ENCODE measurements at regions not wholly inside any gene's neighbourhood (a gene's known extent, or its start where the extent isn't known, plus 50 kb on each side); places are given as distances from the start of the nearest gene placed in this dataset.

- no peak for DNase-seq
Observed at GRCh38 chr2:3138621-3139020, 239.0 kb downstream of the EIPR1 start.

- DNase-seq, result no peak
Observed at GRCh38 chr2:3137651-3138300, 239.8 kb downstream of the EIPR1 start.

GRCh38 chr2:3135676-3136075 is 241.9 kb downstream of the EIPR1 start:
- no peak for DNase-seq

DNA sequence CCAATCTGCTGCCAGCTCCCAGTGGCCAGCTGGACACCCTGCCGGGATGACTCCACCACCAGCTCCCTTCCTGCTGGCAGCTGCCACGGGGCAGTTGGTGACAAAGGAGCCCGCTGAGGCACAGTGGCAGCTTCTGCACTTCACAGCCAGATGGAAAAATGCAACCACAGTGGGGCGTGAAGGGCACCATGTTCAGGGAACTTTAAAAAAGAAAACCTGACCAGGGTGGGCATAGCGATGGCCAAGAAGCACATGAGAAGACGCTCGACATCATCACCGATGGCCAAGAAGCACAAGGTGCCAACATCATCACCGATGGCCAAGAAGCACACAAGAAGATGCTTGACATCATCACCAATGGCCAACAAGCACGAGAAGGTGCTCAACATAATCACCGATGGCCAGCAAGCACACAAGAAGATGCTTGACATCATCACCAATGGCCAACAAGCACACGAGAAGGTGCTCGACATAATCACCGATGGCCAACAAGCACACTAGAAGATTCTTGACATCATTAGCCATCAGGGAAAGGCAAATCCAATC is 243.5 kb downstream of the EIPR1 start:
- no peak for DNase-seq

DNA sequence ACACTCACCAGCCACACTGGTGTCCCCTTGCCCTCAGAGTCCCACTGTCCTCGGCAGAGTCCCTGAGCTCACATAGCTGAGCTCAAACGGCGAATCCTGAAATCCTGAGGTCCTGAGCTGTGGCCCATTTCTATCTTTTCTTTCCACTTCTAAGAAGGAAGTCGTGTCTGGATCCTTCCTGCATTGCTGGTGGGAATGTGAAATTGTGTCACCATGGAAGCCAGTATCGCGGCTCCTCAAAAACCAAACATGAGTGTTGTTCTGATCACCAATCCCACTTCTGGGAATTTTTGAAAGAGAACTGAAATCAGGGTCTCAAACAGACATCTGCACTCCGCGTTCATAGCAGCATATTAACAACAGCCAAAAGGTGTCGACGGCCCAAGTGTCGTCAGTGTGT is 244.7 kb downstream of the EIPR1 start:
- no peak for DNase-seq

GRCh38 chr2:3132466-3132865 is 245.2 kb downstream of the EIPR1 start:
- DNase-seq, result no peak

DNA sequence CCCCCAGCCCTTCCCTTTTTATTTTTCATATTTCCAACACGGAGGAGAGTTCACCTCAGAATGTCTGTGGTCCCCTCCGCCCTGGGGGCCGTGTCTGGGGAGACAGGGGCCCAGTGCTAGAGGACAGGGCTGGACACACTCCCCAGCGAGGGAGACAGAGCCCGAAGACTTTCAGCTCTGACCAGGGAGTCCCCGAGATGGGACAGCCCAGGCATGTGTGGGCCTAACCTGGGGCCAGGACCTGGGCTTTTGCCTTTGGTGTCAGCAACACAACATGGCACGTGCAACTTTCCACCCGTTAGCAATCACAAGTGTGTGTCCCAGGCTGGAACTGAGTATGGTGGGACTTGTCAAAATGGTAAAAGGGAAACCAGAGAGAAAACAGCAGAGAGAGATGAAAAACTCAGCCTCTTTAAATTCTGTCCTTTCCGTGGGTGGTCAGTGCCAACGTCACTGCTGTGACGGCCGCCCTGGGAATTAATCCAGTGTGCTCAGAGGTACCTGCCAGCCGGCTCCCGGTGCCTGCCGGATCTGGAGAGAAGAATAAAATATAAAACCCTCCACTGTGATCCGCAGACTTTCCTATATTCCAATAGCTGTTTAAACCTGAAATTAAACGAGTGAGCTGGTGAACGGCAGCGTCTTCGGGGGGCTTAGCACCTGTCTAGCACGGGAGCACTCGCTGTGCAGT is 245.8 kb downstream of the EIPR1 start:
- DNase-seq, result no peak

- DNase-seq, result no peak
Observed at GRCh38 chr2:3130889-3131635, 246.6 kb downstream of the EIPR1 start.

- DNase-seq, result no peak
Observed at GRCh38 chr2:3130444-3130843, 247.2 kb downstream of the EIPR1 start.

- no peak for DNase-seq
Observed at GRCh38 chr2:3129867-3130266, 247.8 kb downstream of the EIPR1 start.

- DNase-seq, result no peak
Observed at GRCh38 chr2:3128786-3129185, 248.8 kb downstream of the EIPR1 start.

GRCh38 chr2:3127710-3128109 is 249.9 kb downstream of the EIPR1 start:
- DNase-seq, result no peak

- no peak for DNase-seq
Observed at GRCh38 chr2:3126911-3127621, 250.6 kb downstream of the EIPR1 start.

DNA sequence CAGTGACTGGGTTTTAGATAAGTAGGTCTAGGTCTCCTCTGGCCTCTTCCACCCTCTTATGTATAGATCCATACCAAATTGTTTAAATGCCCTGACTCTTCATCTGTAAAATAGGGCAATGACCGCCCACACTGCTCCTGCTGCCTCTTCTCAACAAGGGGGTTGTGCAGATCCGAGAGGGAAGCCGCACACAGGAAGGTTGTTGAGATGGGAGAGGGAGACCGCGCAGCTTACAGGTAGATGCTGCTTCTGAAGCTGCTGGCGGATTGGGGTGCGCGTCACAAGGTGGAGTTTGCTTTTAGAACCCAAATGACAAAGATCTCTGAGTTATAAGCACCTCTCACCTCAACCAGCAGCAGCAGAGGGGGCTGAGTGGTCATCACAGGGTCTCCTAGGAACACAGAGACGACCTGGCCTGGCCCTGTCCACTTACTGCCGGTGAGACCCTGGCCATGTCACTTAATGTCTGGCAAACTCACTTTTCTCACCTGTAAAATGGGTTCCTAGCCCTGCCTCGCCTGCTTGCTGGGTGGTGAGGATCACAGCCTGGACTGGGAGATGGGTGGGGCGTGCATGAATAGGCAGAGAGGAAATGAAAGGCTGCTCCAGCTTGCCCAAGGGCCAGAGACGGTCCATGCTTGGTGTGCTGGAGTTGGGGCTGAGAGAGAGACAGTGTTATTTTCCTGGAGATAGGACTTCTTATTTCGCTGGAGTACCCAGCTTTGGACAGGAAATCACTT is 251.3 kb downstream of the EIPR1 start:
- DNase-seq, result no peak

- DNase-seq, result no peak
Observed at GRCh38 chr2:3125761-3126130, 251.9 kb downstream of the EIPR1 start.

DNA sequence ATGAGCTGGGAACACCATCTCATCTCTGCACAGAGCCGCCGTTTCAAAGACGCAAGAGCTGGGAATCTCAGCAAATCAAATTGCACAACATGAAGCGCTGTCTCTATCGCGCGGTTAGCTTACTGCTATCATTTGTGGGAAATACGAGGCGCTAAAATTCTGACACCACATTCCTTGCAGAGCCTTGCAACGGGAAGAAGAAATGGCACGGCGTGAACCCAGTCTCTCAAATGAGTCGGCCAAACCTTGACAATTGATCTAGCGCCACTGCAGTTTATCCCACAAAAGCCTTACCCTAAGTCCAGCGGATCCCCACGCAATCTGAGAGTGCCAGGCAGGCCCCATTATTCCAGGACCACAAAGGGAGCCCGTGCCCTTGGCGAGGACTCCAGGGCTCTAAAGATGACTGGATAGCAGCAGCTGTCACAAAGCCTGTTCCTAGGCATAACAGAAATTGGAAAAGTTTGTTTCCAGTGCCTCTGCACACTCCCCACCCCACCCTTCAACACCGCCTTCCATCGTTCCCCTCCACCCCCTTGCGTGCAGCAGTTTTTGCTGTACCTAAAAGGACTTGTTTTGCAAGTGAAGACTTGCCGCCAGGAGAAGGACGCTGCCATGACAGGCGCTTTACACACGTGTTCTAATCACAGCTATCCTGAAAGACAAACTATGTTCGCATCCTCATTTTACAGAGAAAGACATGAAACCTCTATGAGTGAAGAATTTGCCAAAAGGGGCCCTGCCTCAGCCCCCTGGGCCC is 252.4 kb downstream of the EIPR1 start:
- no peak for DNase-seq

GRCh38 chr2:3122525-3122924 is 255.1 kb downstream of the EIPR1 start:
- no peak for DNase-seq

- no peak for DNase-seq
Observed at GRCh38 chr2:3121601-3122000, 256.0 kb downstream of the EIPR1 start.

DNA sequence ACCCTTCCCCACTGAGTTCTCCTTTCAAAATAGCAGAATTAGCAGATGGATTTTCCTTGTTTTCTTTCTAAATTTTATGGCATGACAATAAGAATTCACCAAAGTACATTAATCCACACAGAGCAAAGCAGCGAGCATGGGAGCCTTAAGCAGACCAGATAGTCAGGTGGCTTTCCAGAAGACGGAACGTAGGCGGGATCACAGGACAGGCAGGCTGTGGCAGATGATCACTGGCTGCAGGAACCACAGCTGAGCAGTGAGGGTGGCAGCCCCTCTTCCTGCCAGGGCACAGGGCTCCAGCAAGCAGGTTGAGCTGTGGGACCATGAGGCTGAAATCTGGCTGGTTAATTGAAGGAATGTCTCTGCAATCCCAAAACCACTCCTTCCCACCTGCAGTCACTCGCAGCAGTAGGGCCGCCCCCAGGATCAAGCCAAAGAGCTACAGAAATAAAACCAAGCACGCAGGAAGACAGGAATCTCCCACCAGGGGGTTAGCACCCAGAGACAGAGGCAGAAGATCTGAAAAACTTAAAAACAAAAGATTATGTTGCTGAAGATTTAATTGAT is 259.9 kb downstream of the EIPR1 start:
- DNase-seq, result no peak

DNA sequence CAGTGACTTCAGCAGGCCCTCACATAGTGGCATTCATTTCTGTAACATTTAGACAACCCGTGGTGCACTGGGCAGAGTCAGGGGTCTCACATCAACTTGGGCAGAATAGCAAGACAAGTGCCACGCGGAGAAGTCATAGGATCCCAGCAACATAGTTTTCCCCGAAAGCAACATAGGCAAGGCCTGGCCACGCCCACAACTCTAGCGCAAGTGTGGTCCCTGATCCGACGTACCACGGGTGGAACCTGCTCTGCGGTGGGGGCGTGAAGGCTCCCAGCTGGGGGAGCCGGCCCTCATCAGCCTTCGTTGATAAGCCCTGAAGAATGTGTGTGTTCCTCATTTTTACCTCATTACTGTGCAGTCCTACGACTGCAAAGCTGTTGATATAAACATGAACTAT is 261.2 kb downstream of the EIPR1 start:
- DNase-seq, result no peak

DNA sequence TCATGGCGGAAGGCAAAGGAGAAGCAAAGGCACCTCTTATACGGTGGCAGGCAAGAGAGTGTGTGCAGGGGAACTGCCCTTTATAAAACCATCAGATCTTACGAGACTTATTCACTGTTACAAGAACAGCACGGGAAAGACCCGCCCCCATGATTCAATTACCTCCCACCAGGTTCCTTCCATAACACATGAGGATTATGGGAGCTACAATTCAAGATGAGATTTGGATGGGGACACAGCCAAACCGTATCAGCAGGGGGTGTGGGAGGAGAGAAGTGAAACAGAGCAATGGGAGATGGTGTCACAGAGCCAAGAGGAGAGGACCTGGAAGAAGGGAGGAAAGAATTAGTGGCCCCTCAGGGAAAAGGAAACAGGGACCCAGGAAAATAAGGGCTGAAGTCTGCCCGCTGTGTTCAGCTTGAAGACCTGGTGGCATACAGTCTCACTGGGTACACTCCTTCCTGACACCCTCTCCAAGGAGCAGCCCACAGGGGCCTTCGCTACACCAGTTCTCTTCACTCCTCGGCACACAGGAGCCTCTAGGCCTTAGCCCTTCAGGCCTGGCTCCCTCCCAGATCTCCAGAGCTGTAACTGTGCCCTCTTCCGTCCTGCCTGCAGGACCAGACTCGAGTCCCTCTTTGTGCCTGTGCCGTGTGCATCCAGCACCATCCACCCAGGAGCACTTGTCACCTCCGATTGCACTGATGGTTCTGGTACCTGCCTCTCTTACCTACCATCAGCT is 262.1 kb downstream of the EIPR1 start:
- no peak for DNase-seq
